ENCODE measurements at regions not wholly inside any gene's neighbourhood (a gene's known extent, or its start where the extent isn't known, plus 50 kb on each side); places are given as distances from the start of the nearest gene placed in this dataset.

DNA sequence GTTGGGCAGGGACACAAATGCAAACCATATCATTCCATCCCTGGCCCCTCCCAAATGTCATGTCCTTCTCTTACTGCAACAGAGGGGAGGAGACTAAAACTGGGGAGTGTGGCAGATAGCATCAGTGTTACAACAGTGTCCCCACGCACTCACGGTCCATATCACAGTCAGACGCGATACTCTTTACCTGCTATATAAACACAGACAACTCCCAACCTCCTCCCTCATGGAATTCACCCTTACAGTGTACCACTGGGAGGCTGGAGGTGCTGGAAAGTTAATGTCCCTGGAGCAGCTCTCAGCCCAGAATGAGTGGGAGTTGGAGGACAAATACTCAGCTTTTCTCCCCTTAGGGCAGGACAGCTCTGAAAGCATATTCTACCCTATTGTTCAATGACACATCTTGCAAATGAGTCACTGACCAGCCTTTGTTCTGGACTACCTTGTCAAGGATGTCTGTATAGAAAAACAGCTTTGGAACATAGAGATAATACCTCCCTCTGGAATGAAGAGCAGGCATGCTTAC is 445.9 kb downstream of the SETD4 start:
- no peaks in the 10 kb centered on the region for H3K36me3 ChIP-seq (ENCODE audit: low read depth)

GRCh38 chr21:35611708-35612132 is 448.6 kb downstream of the SETD4 start:
- DNase-seq = no peak
- no peaks in the 10 kb centered on the region for H3K9me3 ChIP-seq (ENCODE audit: low read depth)
- H3K27ac ChIP-seq = no peak overlapping the region
- no peaks in the 10 kb centered on the region for H3K27me3 ChIP-seq (replicated peaks; ENCODE audit: insufficient read depth)
- H3K4me3 ChIP-seq = no peak overlapping the region
- peaks cover 19% of the 10 kb centered on the region; the same call in 1 of the 2 replicates for H3F3A ChIP-seq (ENCODE audit: insufficient read depth)
- H3K9ac ChIP-seq = no peak overlapping the region
- no peak overlapping the region for H3K4me2 ChIP-seq (ENCODE audit: unreplicated experiment)
- H2AFZ ChIP-seq = no peak overlapping the region
- no peaks in the 10 kb centered on the region for H3K36me3 ChIP-seq (ENCODE audit: low read depth)
- H3K79me2 ChIP-seq (ENCODE audit: insufficient read depth) = no peaks in the 10 kb centered on the region
- in situ Hi-C loops (cut with MboI) = loop anchor here (25.0 kb wide), 1 partner anchor 724 kb away; no protein-coding TSS in a partner anchor
- H4K20me1 ChIP-seq (ENCODE audit: insufficient read depth) = no peaks in the 10 kb centered on the region
- peaks cover 21% of the 10 kb centered on the region for H3K4me1 ChIP-seq (ENCODE audit: insufficient read depth)
- no peak for TF ChIP-seq EZH2 (IDR thresholded peaks at IDR 0.05; ENCODE audit: insufficient read depth, poor library complexity, severe bottlenecking)
- TF ChIP-seq EZH2phosphoT487 (IDR thresholded peaks at IDR 0.05; ENCODE audit: insufficient read depth, low read depth) = no peak
- H3K9me2 ChIP-seq (ENCODE audit: insufficient read depth) = no peaks in the 10 kb centered on the region
- WGBS, 2 experiments (ENCODE audit: low coverage in 1 of 2, low lambda C conversion rate in 2 of 2, missing lambda C conversion rate in 2 of 2) = 81 to 87% methylated on average over 2 of the region's 2 CpGs

More for the DNA sequence above, 445.9 kb downstream of the SETD4 start:
- Histone ChIP-seq H4K20me1 (ENCODE audit: insufficient read depth) (no peaks in the 10 kb centered on the region), H3K9me2 (ENCODE audit: insufficient read depth) (no peaks in the 10 kb centered on the region), H3K27me3 (replicated peaks; ENCODE audit: insufficient read depth) (no peaks in the 10 kb centered on the region), H3K4me1 (ENCODE audit: insufficient read depth) (peaks cover 29% of the 10 kb centered on the region), H2AFZ (no peak overlapping the region), H3K27ac (no peak overlapping the region), H3K4me3 (no peak overlapping the region), H3F3A (ENCODE audit: insufficient read depth) (peaks cover 21% of the 10 kb centered on the region), H3K9ac (no peak overlapping the region), H3K79me2 (ENCODE audit: insufficient read depth) (no peaks in the 10 kb centered on the region), H3K9me3 (ENCODE audit: low read depth) (no peaks in the 10 kb centered on the region), H3K4me2 (ENCODE audit: unreplicated experiment) (no peak overlapping the region)
- peak; percentile 81 for DNase-seq
- WGBS, 2 experiments (ENCODE audit: low coverage in 1 of 2, low lambda C conversion rate in 2 of 2, missing lambda C conversion rate in 2 of 2) = 98 to 100% methylated on average over 4 of the region's 4 CpGs
- TF ChIP-seq EZH2phosphoT487 (IDR thresholded peaks at IDR 0.05; ENCODE audit: insufficient read depth, low read depth) = no peak
- TF ChIP-seq EZH2 (IDR thresholded peaks at IDR 0.05; ENCODE audit: insufficient read depth, poor library complexity, severe bottlenecking) = no peak
- in situ Hi-C loops (cut with MboI) = loop anchor here (25.0 kb wide), 1 partner anchor 727 kb away; no protein-coding TSS in a partner anchor

DNA sequence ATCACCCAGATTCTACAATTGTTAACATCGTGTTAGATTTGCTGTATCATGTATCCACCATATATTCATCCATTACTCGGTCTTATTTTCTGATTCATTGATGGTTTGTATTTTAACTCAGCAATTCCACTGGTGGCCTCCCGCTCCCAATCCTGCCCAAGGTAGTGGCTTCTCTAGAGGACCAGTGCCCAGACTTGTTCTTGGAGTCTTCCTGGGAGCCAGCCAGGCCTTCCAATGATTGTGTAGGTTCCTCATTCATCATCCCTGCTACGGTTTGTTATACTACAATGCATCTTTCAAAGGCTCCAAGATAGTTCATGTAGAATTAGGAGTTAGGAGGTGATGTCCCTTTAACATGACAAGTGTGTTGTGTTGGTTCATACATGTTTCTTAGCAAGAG is 451.1 kb downstream of the SETD4 start:
- no peak for DNase-seq
- no peaks in the 10 kb centered on the region for H3K9me3 ChIP-seq (ENCODE audit: low read depth)
- WGBS, 2 experiments (ENCODE audit: low coverage in 1 of 2, low lambda C conversion rate in 2 of 2, missing lambda C conversion rate in 2 of 2) = 91 to 92% methylated on average over 4 of the region's 4 CpGs
- no peak for TF ChIP-seq EZH2phosphoT487 (IDR thresholded peaks at IDR 0.05; ENCODE audit: insufficient read depth, low read depth)
- TF ChIP-seq EZH2 (IDR thresholded peaks at IDR 0.05; ENCODE audit: insufficient read depth, poor library complexity, severe bottlenecking) = no peak
- H3K4me2 ChIP-seq (ENCODE audit: unreplicated experiment) = no peak overlapping the region
- no peaks in the 10 kb centered on the region for H3K27me3 ChIP-seq (replicated peaks; ENCODE audit: insufficient read depth)
- H3F3A ChIP-seq (ENCODE audit: insufficient read depth) = peaks cover 13% of the 10 kb centered on the region; the same call in 1 of the 2 replicates
- no peak overlapping the region for H3K27ac ChIP-seq
- H3K9ac ChIP-seq = no peak overlapping the region
- in situ Hi-C loops (cut with MboI) = loop anchor here (25.0 kb wide), 1 partner anchor 722 kb away; no protein-coding TSS in a partner anchor
- no peak overlapping the region for H3K4me3 ChIP-seq
- H3K4me1 ChIP-seq (ENCODE audit: insufficient read depth) = peaks cover 10% of the 10 kb centered on the region; the same call in 1 of the 2 replicates
- no peaks in the 10 kb centered on the region for H3K9me2 ChIP-seq (ENCODE audit: insufficient read depth)
- H3K79me2 ChIP-seq (ENCODE audit: insufficient read depth) = no peaks in the 10 kb centered on the region
- no peak overlapping the region for H2AFZ ChIP-seq
- H4K20me1 ChIP-seq (ENCODE audit: insufficient read depth) = no peaks in the 10 kb centered on the region
- no peaks in the 10 kb centered on the region for H3K36me3 ChIP-seq (ENCODE audit: low read depth)

GRCh38 chr21:35607406-35607805 is 452.9 kb downstream of the SETD4 start:
- H3K4me3 ChIP-seq = no peak overlapping the region
- no peak for TF ChIP-seq EZH2phosphoT487 (IDR thresholded peaks at IDR 0.05; ENCODE audit: insufficient read depth, low read depth)
- TF ChIP-seq EZH2 (IDR thresholded peaks at IDR 0.05; ENCODE audit: insufficient read depth, poor library complexity, severe bottlenecking) = no peak
- in situ Hi-C loops (cut with MboI) = loop anchor here (25.0 kb wide), 1 partner anchor 720 kb away; no protein-coding TSS in a partner anchor
- no peaks in the 10 kb centered on the region for H4K20me1 ChIP-seq (ENCODE audit: insufficient read depth)
- H3K79me2 ChIP-seq (ENCODE audit: insufficient read depth) = no peaks in the 10 kb centered on the region
- no peak overlapping the region for H3K4me2 ChIP-seq (ENCODE audit: unreplicated experiment)
- no peaks in the 10 kb centered on the region for H3K27me3 ChIP-seq (replicated peaks; ENCODE audit: insufficient read depth)
- no peaks in the 10 kb centered on the region for H3K9me3 ChIP-seq (ENCODE audit: low read depth)
- no peak overlapping the region for H2AFZ ChIP-seq
- H3K9ac ChIP-seq = no peak overlapping the region
- peaks cover 6% of the 10 kb centered on the region; the same call in 1 of the 2 replicates for H3F3A ChIP-seq (ENCODE audit: insufficient read depth)
- 0 out of 2 replicates have a peak, but pooled peaks cover 6% of the 10 kb centered on the region for H3K4me1 ChIP-seq (ENCODE audit: insufficient read depth)
- H3K9me2 ChIP-seq (ENCODE audit: insufficient read depth) = no peaks in the 10 kb centered on the region
- H3K27ac ChIP-seq = no peak overlapping the region
- H3K36me3 ChIP-seq (ENCODE audit: low read depth) = no peaks in the 10 kb centered on the region
- DNase-seq = no peak
- WGBS, 2 experiments (ENCODE audit: low coverage in 1 of 2, low lambda C conversion rate in 2 of 2, missing lambda C conversion rate in 2 of 2) = 87 to 88% methylated on average over 5 of the region's 5 CpGs
